ENCODE measurements at regions not wholly inside any gene's neighbourhood (a gene's known extent, or its start where the extent isn't known, plus 50 kb on each side); places are given as distances from the start of the nearest gene placed in this dataset.

DNA sequence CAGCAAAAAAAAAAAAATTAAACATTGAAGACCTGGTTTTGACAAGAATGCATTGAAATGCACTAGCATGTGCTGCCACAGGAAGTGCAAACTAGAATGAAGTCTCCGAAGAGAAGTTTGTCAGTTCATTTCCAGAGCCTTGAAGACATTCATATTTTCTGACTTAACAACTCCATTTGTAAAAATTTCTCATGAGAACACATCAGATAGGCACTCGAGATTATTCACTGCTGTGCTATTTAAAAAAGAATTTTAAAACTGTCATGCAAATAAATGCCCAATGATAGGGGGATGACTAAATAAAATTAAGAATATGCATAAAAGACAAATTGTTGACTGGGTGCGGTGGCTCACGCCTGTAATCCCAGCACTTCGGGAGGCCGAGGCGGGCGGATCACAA is 394.6 kb upstream of the JARID2 start:
- Histone ChIP-seq H3K27ac (ENCODE audit: low read depth, low read length) (no peak overlapping the region), H3K36me3 (ENCODE audit: low read length) (no peaks in the 10 kb centered on the region), H3F3A (ENCODE audit: insufficient read depth) (no peaks in the 10 kb centered on the region), H3K9ac (ENCODE audit: low read length) (no peak overlapping the region), H3K9me2 (replicated peaks; ENCODE audit: insufficient read depth, low read length) (no peaks in the 10 kb centered on the region), H3K4me2 (ENCODE audit: low read depth, low read length, poor library complexity, severe bottlenecking) (no peak overlapping the region), H3K4me3 (ENCODE audit: insufficient read depth, low read length, poor library complexity, severe bottlenecking) (no peak overlapping the region), H3K9me3 (ENCODE audit: insufficient read depth, low read length) (no peaks in the 10 kb centered on the region), H4K20me1 (ENCODE audit: low read depth, low read length) (no peaks in the 10 kb centered on the region), H3K79me2 (ENCODE audit: insufficient read depth, low read length) (no peaks in the 10 kb centered on the region), H2AFZ (ENCODE audit: low read depth, low read length, severe bottlenecking) (no peak overlapping the region), H3K27me3 (ENCODE audit: low read length) (no peaks in the 10 kb centered on the region)
- TF ChIP-seq, protein P1, sequence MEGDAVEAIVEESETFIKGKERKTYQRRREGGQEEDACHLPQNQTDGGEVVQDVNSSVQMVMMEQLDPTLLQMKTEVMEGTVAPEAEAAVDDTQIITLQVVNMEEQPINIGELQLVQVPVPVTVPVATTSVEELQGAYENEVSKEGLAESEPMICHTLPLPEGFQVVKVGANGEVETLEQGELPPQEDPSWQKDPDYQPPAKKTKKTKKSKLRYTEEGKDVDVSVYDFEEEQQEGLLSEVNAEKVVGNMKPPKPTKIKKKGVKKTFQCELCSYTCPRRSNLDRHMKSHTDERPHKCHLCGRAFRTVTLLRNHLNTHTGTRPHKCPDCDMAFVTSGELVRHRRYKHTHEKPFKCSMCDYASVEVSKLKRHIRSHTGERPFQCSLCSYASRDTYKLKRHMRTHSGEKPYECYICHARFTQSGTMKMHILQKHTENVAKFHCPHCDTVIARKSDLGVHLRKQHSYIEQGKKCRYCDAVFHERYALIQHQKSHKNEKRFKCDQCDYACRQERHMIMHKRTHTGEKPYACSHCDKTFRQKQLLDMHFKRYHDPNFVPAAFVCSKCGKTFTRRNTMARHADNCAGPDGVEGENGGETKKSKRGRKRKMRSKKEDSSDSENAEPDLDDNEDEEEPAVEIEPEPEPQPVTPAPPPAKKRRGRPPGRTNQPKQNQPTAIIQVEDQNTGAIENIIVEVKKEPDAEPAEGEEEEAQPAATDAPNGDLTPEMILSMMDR (IDR thresholded peaks at IDR 0.05; ENCODE audit: insufficient read depth, low read length, poor library complexity, severe bottlenecking) = no peak
- TF ChIP-seq EZH2phosphoT487 (conservative IDR thresholded peaks at IDR 0.05; ENCODE audit: low read length) = no peak

DNA sequence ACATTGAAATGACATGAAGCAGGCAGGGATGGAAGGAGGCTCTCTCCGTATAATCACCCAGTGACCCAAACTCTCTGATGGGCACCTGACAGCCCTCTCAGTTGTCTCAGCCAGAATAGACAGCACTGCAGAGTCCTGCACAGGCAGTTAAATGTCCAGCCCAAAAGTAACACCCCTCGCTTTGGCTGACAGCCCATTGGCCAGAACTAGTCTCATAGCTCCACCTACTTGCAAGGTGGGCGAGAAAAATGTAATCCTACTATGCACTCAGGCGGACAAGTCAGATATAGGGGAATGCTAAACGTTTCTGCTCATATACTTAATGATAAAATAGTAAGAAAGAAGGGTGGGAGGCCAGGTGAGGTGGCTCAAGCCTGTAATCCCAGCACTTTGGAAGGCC is 393.5 kb upstream of the JARID2 start:
- H3K4me2 ChIP-seq (ENCODE audit: low read depth, low read length, poor library complexity, severe bottlenecking) = no peak overlapping the region
- H3K79me2 ChIP-seq (ENCODE audit: insufficient read depth, low read length) = no peaks in the 10 kb centered on the region
- H3K4me3 ChIP-seq (ENCODE audit: insufficient read depth, low read length, poor library complexity, severe bottlenecking) = no peak overlapping the region
- H4K20me1 ChIP-seq (ENCODE audit: low read depth, low read length) = no peaks in the 10 kb centered on the region
- no peaks in the 10 kb centered on the region for H3K9me3 ChIP-seq (ENCODE audit: insufficient read depth, low read length)
- H2AFZ ChIP-seq (ENCODE audit: low read depth, low read length, severe bottlenecking) = no peak overlapping the region
- no peaks in the 10 kb centered on the region for H3K9me2 ChIP-seq (replicated peaks; ENCODE audit: insufficient read depth, low read length)
- H3K27me3 ChIP-seq (ENCODE audit: low read length) = no peaks in the 10 kb centered on the region
- TF ChIP-seq, protein P1 (IDR thresholded peaks at IDR 0.05; ENCODE audit: insufficient read depth, low read length, poor library complexity, severe bottlenecking) = no peak
- TF ChIP-seq EZH2phosphoT487 (conservative IDR thresholded peaks at IDR 0.05; ENCODE audit: low read length) = no peak
- H3K36me3 ChIP-seq (ENCODE audit: low read length) = no peaks in the 10 kb centered on the region
- no peak overlapping the region for H3K9ac ChIP-seq (ENCODE audit: low read length)
- H3K27ac ChIP-seq (ENCODE audit: low read depth, low read length) = no peak overlapping the region
- no peaks in the 10 kb centered on the region for H3F3A ChIP-seq (ENCODE audit: insufficient read depth)

DNA sequence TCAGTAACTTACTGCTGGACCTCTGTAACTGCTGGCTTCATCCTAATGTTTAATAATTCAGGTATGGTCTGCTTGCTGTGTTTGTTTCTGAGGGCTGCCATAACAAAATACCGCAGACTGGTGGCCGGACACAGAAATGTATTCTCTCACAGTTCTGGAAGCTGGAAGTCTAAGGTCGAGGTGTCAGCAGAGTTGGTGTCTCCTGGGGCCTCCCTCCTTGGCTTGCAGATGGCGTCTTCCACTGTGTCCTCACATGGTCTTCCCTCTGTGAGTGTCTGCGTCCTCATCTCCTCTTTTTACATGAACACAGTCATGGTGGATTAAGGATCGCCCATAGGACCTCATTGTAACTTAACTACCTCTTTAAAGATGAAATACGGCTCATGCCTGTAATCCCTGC is 389.7 kb upstream of the JARID2 start:
- Histone ChIP-seq H4K20me1 (ENCODE audit: low read depth, low read length) (no peaks in the 10 kb centered on the region), H3K79me2 (ENCODE audit: insufficient read depth, low read length) (no peaks in the 10 kb centered on the region), H3K4me2 (ENCODE audit: low read depth, low read length, poor library complexity, severe bottlenecking) (no peak overlapping the region), H3K27ac (ENCODE audit: low read depth, low read length) (no peak overlapping the region), H2AFZ (ENCODE audit: low read depth, low read length, severe bottlenecking) (no peak overlapping the region), H3K4me3 (ENCODE audit: insufficient read depth, low read length, poor library complexity, severe bottlenecking) (no peak overlapping the region), H3K9me2 (replicated peaks; ENCODE audit: insufficient read depth, low read length) (no peaks in the 10 kb centered on the region), H3K36me3 (ENCODE audit: low read length) (no peaks in the 10 kb centered on the region), H3K9me3 (ENCODE audit: insufficient read depth, low read length) (no peaks in the 10 kb centered on the region), H3K9ac (ENCODE audit: low read length) (no peak overlapping the region), H3K27me3 (ENCODE audit: low read length) (no peaks in the 10 kb centered on the region), H3F3A (ENCODE audit: insufficient read depth) (no peaks in the 10 kb centered on the region)
- TF ChIP-seq EZH2phosphoT487 (conservative IDR thresholded peaks at IDR 0.05; ENCODE audit: low read length) = no peak
- TF ChIP-seq, protein P1 (IDR thresholded peaks at IDR 0.05; ENCODE audit: insufficient read depth, low read length, poor library complexity, severe bottlenecking) = no peak
